SU-DHL-6 (cell line): ENCODE measurements at regions not wholly inside any gene's neighbourhood (a gene's known extent, or its start where the extent isn't known, plus 50 kb on each side); places are given as distances from the start of the nearest gene placed in this dataset.

Experiments used
- EZH2phosphoT487 ChIP-seq: fragments of 200-600 bp; sonication (generic), shearing (Covaris generic); conservative IDR thresholded peaks from 2 replicates; pipeline ENCODE4 v1.6.1; 2018; ENCODE audit warnings: mild to moderate bottlenecking, antibody characterized with exemption, low read length, moderate library complexity, mixed read lengths
- TF ChIP-seq, protein P1 (sequence below): fragments of 200-600 bp; sonication (generic); IDR thresholded peaks from one replicate; pipeline ENCODE4 v1.5.1; 2017; ENCODE audit warnings: antibody characterized with exemption, mild to moderate bottlenecking, low read length, moderate library complexity; ENCODE audit not compliant: insufficient read depth, poor library complexity, severe bottlenecking

- TF ChIP-seq, protein P1, sequence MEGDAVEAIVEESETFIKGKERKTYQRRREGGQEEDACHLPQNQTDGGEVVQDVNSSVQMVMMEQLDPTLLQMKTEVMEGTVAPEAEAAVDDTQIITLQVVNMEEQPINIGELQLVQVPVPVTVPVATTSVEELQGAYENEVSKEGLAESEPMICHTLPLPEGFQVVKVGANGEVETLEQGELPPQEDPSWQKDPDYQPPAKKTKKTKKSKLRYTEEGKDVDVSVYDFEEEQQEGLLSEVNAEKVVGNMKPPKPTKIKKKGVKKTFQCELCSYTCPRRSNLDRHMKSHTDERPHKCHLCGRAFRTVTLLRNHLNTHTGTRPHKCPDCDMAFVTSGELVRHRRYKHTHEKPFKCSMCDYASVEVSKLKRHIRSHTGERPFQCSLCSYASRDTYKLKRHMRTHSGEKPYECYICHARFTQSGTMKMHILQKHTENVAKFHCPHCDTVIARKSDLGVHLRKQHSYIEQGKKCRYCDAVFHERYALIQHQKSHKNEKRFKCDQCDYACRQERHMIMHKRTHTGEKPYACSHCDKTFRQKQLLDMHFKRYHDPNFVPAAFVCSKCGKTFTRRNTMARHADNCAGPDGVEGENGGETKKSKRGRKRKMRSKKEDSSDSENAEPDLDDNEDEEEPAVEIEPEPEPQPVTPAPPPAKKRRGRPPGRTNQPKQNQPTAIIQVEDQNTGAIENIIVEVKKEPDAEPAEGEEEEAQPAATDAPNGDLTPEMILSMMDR, result peak; percentile 80
- no peak for TF ChIP-seq EZH2phosphoT487
Observed at GRCh38 chr5:61658592-61659008, 326.5 kb downstream of the ZSWIM6 start.
